ENCODE measurements at regions not wholly inside any gene's neighbourhood (a gene's known extent, or its start where the extent isn't known, plus 50 kb on each side); places are given as distances from the start of the nearest gene placed in this dataset.

DNA sequence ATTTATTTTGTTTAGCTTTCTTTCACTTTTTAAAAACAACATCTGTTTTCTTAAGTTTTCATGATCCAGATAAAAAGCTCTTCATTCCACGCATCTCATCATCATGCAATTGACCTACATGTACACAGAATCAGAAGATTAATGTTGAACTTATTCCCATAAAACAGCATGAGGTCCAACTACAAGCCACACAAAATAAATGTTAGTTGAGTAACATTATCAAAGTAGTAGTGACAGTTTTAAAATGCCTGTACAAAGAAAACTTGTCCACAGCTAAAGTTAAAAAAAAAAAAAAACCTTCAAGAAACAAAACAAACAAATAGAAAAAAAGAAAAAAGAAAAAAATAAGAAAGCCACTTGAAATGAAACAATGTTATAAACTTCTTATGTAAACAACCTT is 846.3 kb downstream of the TLE1 start:
- no peak overlapping the region for H3K9ac ChIP-seq (ENCODE audit: low read depth, low read length, poor library complexity)
- H3K4ac ChIP-seq (ENCODE audit: low read length): no peak overlapping the region
- H2AK5ac ChIP-seq (ENCODE audit: low read depth, low read length): no peak overlapping the region
- no peaks in the 10 kb centered on the region for H3K9me3 ChIP-seq (replicated peaks in 1 of 2; ENCODE audit: control insufficient read depth in 2 of 2, insufficient read depth in 1 of 2, low read depth in 1 of 2, low read length in 2 of 2)
- no peak overlapping the region for H2BK5ac ChIP-seq (ENCODE audit: low read length)
- no peaks in the 10 kb centered on the region for H3K27me3 ChIP-seq (ENCODE audit: control insufficient read depth in 3 of 3, insufficient read depth in 3 of 3, low read depth in 1 of 3, low read length in 3 of 3)
- H2BK120ac ChIP-seq (ENCODE audit: low read depth, low read length): no peak overlapping the region
- no peaks in the 10 kb centered on the region for H3K36me3 ChIP-seq (replicated peaks in 1 of 2; ENCODE audit: control insufficient read depth in 2 of 2, insufficient read depth in 2 of 2, low read length in 2 of 2)
- H2BK15ac ChIP-seq (ENCODE audit: low read length): no peak overlapping the region
- H3K23ac ChIP-seq (ENCODE audit: low read depth, low read length, poor library complexity): no peak overlapping the region
- H2BK12ac ChIP-seq (ENCODE audit: low read length): no peak overlapping the region
- no peak overlapping the region for H3K27ac ChIP-seq (replicated peaks; ENCODE audit: low read length)
- H2AFZ ChIP-seq (ENCODE audit: low read length): no peak overlapping the region
- no peak overlapping the region for H3K4me3 ChIP-seq (ENCODE audit: low read length in 2 of 2)
- H4K91ac ChIP-seq (ENCODE audit: low read depth, low read length, poor library complexity): no peak overlapping the region
- H3K4me1 ChIP-seq (ENCODE audit: control insufficient read depth in 2 of 2, insufficient read depth in 1 of 2, low read depth in 1 of 2, low read length in 2 of 2): no peaks in the 10 kb centered on the region
- no peak overlapping the region for H3K14ac ChIP-seq (ENCODE audit: low read length)
- no peak overlapping the region for H3K4me2 ChIP-seq (ENCODE audit: insufficient read depth, low read length, poor library complexity, severe bottlenecking)
- no peak overlapping the region for H3K18ac ChIP-seq (ENCODE audit: low read length)
- H4K8ac ChIP-seq (ENCODE audit: low read depth, low read length): no peak overlapping the region
- H3K79me1 ChIP-seq (ENCODE audit: low read depth, low read length): no peaks in the 10 kb centered on the region
- WGBS, 2 donors (ENCODE audit: extremely low coverage in 2 of 2, insufficient read length in 2 of 2, insufficient replicate concordance in 1 of 2): no CpG with 5 or more reads among the region's 1 CpG
- no peak for DNase-seq (ENCODE audit: low spot score)

DNA sequence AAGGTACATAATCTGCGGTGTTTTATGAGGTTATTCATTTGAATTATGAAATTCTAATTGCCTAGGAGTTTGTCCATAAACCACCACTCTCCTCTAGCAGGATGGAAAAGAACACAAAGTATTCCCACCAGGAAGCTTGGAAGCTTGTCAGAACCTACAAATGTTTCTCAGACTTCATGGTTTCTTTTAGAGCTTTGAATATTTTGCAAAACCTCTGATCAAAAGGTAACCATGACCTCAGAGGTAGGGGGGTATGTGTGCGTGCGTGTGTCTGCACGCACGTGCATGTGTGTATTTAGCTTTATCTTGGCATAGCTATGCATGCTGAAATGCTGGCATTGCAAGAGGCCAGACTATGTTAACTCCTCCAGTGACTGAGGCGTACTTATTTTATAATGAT is 847.0 kb downstream of the TLE1 start:
- no peak overlapping the region for H3K18ac ChIP-seq (ENCODE audit: low read length)

GRCh38 chr9:80841888-80842287 is 847.5 kb downstream of the TLE1 start:
- no peak overlapping the region for H2BK15ac ChIP-seq (ENCODE audit: low read length)
- no peak overlapping the region for H3K18ac ChIP-seq (ENCODE audit: low read length)
- no peak overlapping the region for H2AK5ac ChIP-seq (ENCODE audit: low read depth, low read length)
- H3K4me1 ChIP-seq (ENCODE audit: control insufficient read depth in 2 of 2, insufficient read depth in 1 of 2, low read depth in 1 of 2, low read length in 2 of 2): no peaks in the 10 kb centered on the region
- no peak overlapping the region for H3K4me2 ChIP-seq (ENCODE audit: insufficient read depth, low read length, poor library complexity, severe bottlenecking)
- no peaks in the 10 kb centered on the region for H3K79me1 ChIP-seq (ENCODE audit: low read depth, low read length)
- no peak overlapping the region for H4K8ac ChIP-seq (ENCODE audit: low read depth, low read length)
- H3K9ac ChIP-seq (ENCODE audit: low read depth, low read length, poor library complexity): no peak overlapping the region
- H4K91ac ChIP-seq (ENCODE audit: low read depth, low read length, poor library complexity): no peak overlapping the region
- no peaks in the 10 kb centered on the region for H3K27me3 ChIP-seq (ENCODE audit: control insufficient read depth in 3 of 3, insufficient read depth in 3 of 3, low read depth in 1 of 3, low read length in 3 of 3)
- H3K4me3 ChIP-seq (ENCODE audit: low read length in 2 of 2): no peak overlapping the region
- no peak overlapping the region for H3K14ac ChIP-seq (ENCODE audit: low read length)
- H3K27ac ChIP-seq (replicated peaks; ENCODE audit: low read length): no peak overlapping the region
- WGBS, 2 donors (ENCODE audit: extremely low coverage in 2 of 2, insufficient read length in 2 of 2, insufficient replicate concordance in 1 of 2): no CpG with 5 or more reads among the region's 3 CpGs
- H2AFZ ChIP-seq (ENCODE audit: low read length): no peak overlapping the region
- DNase-seq (ENCODE audit: low spot score): no peak
- H2BK120ac ChIP-seq (ENCODE audit: low read depth, low read length): no peak overlapping the region
- no peaks in the 10 kb centered on the region for H3K9me3 ChIP-seq (replicated peaks in 1 of 2; ENCODE audit: control insufficient read depth in 2 of 2, insufficient read depth in 1 of 2, low read depth in 1 of 2, low read length in 2 of 2)
- no peak overlapping the region for H3K4ac ChIP-seq (ENCODE audit: low read length)
- H3K36me3 ChIP-seq (replicated peaks in 1 of 2; ENCODE audit: control insufficient read depth in 2 of 2, insufficient read depth in 2 of 2, low read length in 2 of 2): no peaks in the 10 kb centered on the region
- no peak overlapping the region for H2BK12ac ChIP-seq (ENCODE audit: low read length)
- no peak overlapping the region for H2BK5ac ChIP-seq (ENCODE audit: low read length)
- H3K23ac ChIP-seq (ENCODE audit: low read depth, low read length, poor library complexity): no peak overlapping the region

More for the DNA sequence above, 847.0 kb downstream of the TLE1 start:
- Histone ChIP-seq H3K27me3 (ENCODE audit: control insufficient read depth in 3 of 3, insufficient read depth in 3 of 3, low read depth in 1 of 3, low read length in 3 of 3) (no peaks in the 10 kb centered on the region), H3K27ac (replicated peaks; ENCODE audit: low read length) (no peak overlapping the region), H3K4ac (ENCODE audit: low read length) (no peak overlapping the region), H3K9me3 (replicated peaks in 1 of 2; ENCODE audit: control insufficient read depth in 2 of 2, insufficient read depth in 1 of 2, low read depth in 1 of 2, low read length in 2 of 2) (no peaks in the 10 kb centered on the region), H3K4me1 (ENCODE audit: control insufficient read depth in 2 of 2, insufficient read depth in 1 of 2, low read depth in 1 of 2, low read length in 2 of 2) (no peaks in the 10 kb centered on the region), H3K36me3 (replicated peaks in 1 of 2; ENCODE audit: control insufficient read depth in 2 of 2, insufficient read depth in 2 of 2, low read length in 2 of 2) (no peaks in the 10 kb centered on the region), H2BK120ac (ENCODE audit: low read depth, low read length) (no peak overlapping the region), H2AFZ (ENCODE audit: low read length) (no peak overlapping the region), H3K4me2 (ENCODE audit: insufficient read depth, low read length, poor library complexity, severe bottlenecking) (no peak overlapping the region), H3K4me3 (ENCODE audit: low read length in 2 of 2) (no peak overlapping the region), H3K23ac (ENCODE audit: low read depth, low read length, poor library complexity) (no peak overlapping the region), H3K79me1 (ENCODE audit: low read depth, low read length) (no peaks in the 10 kb centered on the region), H2AK5ac (ENCODE audit: low read depth, low read length) (no peak overlapping the region), H2BK12ac (ENCODE audit: low read length) (no peak overlapping the region), H4K91ac (ENCODE audit: low read depth, low read length, poor library complexity) (no peak overlapping the region), H2BK15ac (ENCODE audit: low read length) (no peak overlapping the region), H3K9ac (ENCODE audit: low read depth, low read length, poor library complexity) (no peak overlapping the region), H4K8ac (ENCODE audit: low read depth, low read length) (no peak overlapping the region), H2BK5ac (ENCODE audit: low read length) (no peak overlapping the region), H3K14ac (ENCODE audit: low read length) (no peak overlapping the region)
- DNase-seq (ENCODE audit: low spot score): no peak
- WGBS, 2 donors (ENCODE audit: extremely low coverage in 2 of 2, insufficient read length in 2 of 2, insufficient replicate concordance in 1 of 2): no CpG with 5 or more reads among the region's 6 CpGs

DNA sequence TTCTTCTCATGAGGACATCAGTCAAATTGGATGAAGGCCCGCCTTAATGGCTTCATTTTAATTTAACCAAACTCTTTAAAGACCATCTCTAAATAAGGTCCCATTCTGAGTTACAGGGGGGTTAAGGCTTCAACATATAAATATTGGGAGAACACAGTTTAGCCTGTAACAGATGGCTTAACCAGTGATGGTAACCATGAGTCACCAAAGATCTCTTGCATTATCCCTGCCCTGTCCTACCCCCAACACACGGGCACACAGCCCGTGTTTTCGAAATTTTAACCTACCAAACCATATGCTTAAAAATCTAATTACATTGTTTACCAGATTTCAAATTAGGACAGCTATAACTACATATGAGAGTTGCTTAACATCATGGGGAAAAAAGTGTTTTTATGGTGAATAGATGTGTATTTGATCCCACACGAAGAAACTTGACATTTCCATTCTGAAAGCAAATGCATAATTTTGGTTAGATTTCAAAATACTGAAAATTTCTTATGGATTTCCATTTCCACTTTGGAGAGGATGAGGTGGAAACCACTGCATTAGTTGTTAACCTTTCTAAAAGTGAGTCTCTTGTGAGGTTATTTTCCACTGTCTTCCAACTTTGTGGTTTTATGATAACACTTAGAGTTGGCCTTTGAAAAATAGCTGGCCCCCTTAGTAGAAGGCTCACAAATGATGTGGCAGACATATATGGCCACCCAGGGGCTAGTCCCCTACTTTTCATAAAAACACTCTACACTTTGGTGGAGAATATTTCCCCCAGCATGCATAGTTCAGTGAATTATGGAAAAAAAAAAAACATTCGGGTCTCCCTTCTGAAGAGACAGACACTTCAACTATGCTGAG is 849.3 kb downstream of the TLE1 start:
- H4K8ac ChIP-seq (ENCODE audit: low read depth, low read length): no peak overlapping the region
- H3K14ac ChIP-seq (ENCODE audit: low read length): no peak overlapping the region
- H2BK12ac ChIP-seq (ENCODE audit: low read length): no peak overlapping the region
- no peaks in the 10 kb centered on the region for H3K36me3 ChIP-seq (replicated peaks in 1 of 2; ENCODE audit: control insufficient read depth in 2 of 2, insufficient read depth in 2 of 2, low read length in 2 of 2)
- no CpG with 5 or more reads among the region's 6 CpGs for WGBS, 2 donors (ENCODE audit: extremely low coverage in 2 of 2, insufficient read length in 2 of 2, insufficient replicate concordance in 1 of 2)
- no peak overlapping the region for H4K91ac ChIP-seq (ENCODE audit: low read depth, low read length, poor library complexity)
- no peak overlapping the region for H3K23ac ChIP-seq (ENCODE audit: low read depth, low read length, poor library complexity)
- H2AFZ ChIP-seq (ENCODE audit: low read length): no peak overlapping the region
- no peak overlapping the region for H2BK5ac ChIP-seq (ENCODE audit: low read length)
- H3K9me3 ChIP-seq (replicated peaks in 1 of 2; ENCODE audit: control insufficient read depth in 2 of 2, insufficient read depth in 1 of 2, low read depth in 1 of 2, low read length in 2 of 2): no peaks in the 10 kb centered on the region
- no peak overlapping the region for H3K9ac ChIP-seq (ENCODE audit: low read depth, low read length, poor library complexity)
- no peak overlapping the region for H3K4me3 ChIP-seq (ENCODE audit: low read length in 2 of 2)
- peaks cover 0 to 2% of the 10 kb centered on the region in 2 donors for H3K4me1 ChIP-seq (ENCODE audit: control insufficient read depth in 2 of 2, insufficient read depth in 1 of 2, low read depth in 1 of 2, low read length in 2 of 2)
- no peak overlapping the region for H2AK5ac ChIP-seq (ENCODE audit: low read depth, low read length)
- no peak overlapping the region for H3K27ac ChIP-seq (replicated peaks; ENCODE audit: low read length)
- no peaks in the 10 kb centered on the region for H3K27me3 ChIP-seq (ENCODE audit: control insufficient read depth in 3 of 3, insufficient read depth in 3 of 3, low read depth in 1 of 3, low read length in 3 of 3)
- no peak overlapping the region for H2BK15ac ChIP-seq (ENCODE audit: low read length)
- no peak overlapping the region for H2BK120ac ChIP-seq (ENCODE audit: low read depth, low read length)
- no peak overlapping the region for H3K18ac ChIP-seq (ENCODE audit: low read length)
- no peak for DNase-seq (ENCODE audit: low spot score)
- no peak overlapping the region for H3K4me2 ChIP-seq (ENCODE audit: insufficient read depth, low read length, poor library complexity, severe bottlenecking)
- H3K79me1 ChIP-seq (ENCODE audit: low read depth, low read length): no peaks in the 10 kb centered on the region
- no peak overlapping the region for H3K4ac ChIP-seq (ENCODE audit: low read length)
